ENCODE measurements at regions not wholly inside any gene's neighbourhood (a gene's known extent, or its start where the extent isn't known, plus 50 kb on each side); places are given as distances from the start of the nearest gene placed in this dataset.

- TF ChIP-seq CTCF (conservative IDR thresholded peaks at IDR 0.05) (no peak), ZFX (IDR thresholded peaks at IDR 0.05) (no peak)
- no peak overlapping the region for H3K27ac ChIP-seq
These were observed 196.5 kb downstream of the KLF13 start for GRCh38 chr15:31523027-31523654.

GRCh38 chr15:31523655-31524049, 197.0 kb downstream of the KLF13 start:
- TF ChIP-seq CTCF (conservative IDR thresholded peaks at IDR 0.05) (no peak), ZFX (IDR thresholded peaks at IDR 0.05) (no peak)

GRCh38 chr15:31525185-31525695, 198.6 kb downstream of the KLF13 start:
- no peak for TF ChIP-seq CTCF (conservative IDR thresholded peaks at IDR 0.05)
- no peak for TF ChIP-seq ZFX (IDR thresholded peaks at IDR 0.05)
- no peak overlapping the region for H3K27ac ChIP-seq

More at GRCh38 chr15:31523655-31524049, 197.0 kb downstream of the KLF13 start:
- no peak overlapping the region for H3K27ac ChIP-seq

GRCh38 chr15:31525988-31526665, 199.5 kb downstream of the KLF13 start:
- H3K27ac ChIP-seq: no peak overlapping the region

GRCh38 chr15:31526916-31527690, 200.5 kb downstream of the KLF13 start:
- H3K27ac ChIP-seq: no peak overlapping the region
- TF ChIP-seq ZFX (IDR thresholded peaks at IDR 0.05): no peak
- TF ChIP-seq CTCF (conservative IDR thresholded peaks at IDR 0.05): no peak

More at GRCh38 chr15:31525988-31526665, 199.5 kb downstream of the KLF13 start:
- no peak for TF ChIP-seq CTCF (conservative IDR thresholded peaks at IDR 0.05)
- no peak for TF ChIP-seq ZFX (IDR thresholded peaks at IDR 0.05)

- TF ChIP-seq CTCF (conservative IDR thresholded peaks at IDR 0.05) (no peak), ZFX (IDR thresholded peaks at IDR 0.05) (no peak)
These were observed 202.2 kb downstream of the KLF13 start for GRCh38 chr15:31528846-31529245.

More at GRCh38 chr15:31528846-31529245, 202.2 kb downstream of the KLF13 start:
- no peak overlapping the region for H3K27ac ChIP-seq

Data from C4-2B (cell line).